ENCODE measurements at regions not wholly inside any gene's neighbourhood (a gene's known extent, or its start where the extent isn't known, plus 50 kb on each side); places are given as distances from the start of the nearest gene placed in this dataset.

GRCh38 chr9:126171641-126172040 lies 155.0 kb upstream of the MVB12B start:
- H4K91ac ChIP-seq (replicated peaks; ENCODE audit: insufficient read length, low read length): no peak overlapping the region
- no peak overlapping the region for H4K8ac ChIP-seq (ENCODE audit: extremely low read depth, insufficient read depth, low read length)
- TF ChIP-seq JUN (IDR thresholded peaks at IDR 0.05; ENCODE audit: low read depth, low read length): no peak
- H3K23me2 ChIP-seq (ENCODE audit: low read depth, low read length): no peaks in the 10 kb centered on the region
- no peaks in the 10 kb centered on the region for H4K20me1 ChIP-seq (replicated peaks in 1 of 2; ENCODE audit: control insufficient read depth in 1 of 2, insufficient read depth in 2 of 2, low read length in 2 of 2)
- H3K36me3 ChIP-seq (ENCODE audit: control insufficient read depth in 2 of 4, insufficient read depth in 4 of 4, low read length in 3 of 4): no peaks in the 10 kb centered on the region
- WGBS, 2 experiments (ENCODE audit: extremely low coverage in 1 of 2, insufficient coverage in 1 of 2, insufficient read length in 1 of 2, insufficient replicate concordance in 2 of 2, low coverage in 1 of 2, low lambda C conversion rate in 2 of 2, missing lambda C conversion rate in 1 of 2): 83% methylated on average over 8 of the region's 8 CpGs; no CpG with 5 or more reads in 1 of the 2 experiments
- no peak overlapping the region for H2AFZ ChIP-seq (ENCODE audit: low read length)
- H3K9me3 ChIP-seq (ENCODE audit: insufficient read depth in 2 of 2, low read depth in 1 of 2, low read length in 1 of 2): no peaks in the 10 kb centered on the region
- H3K27me3 ChIP-seq (replicated peaks in 1 of 4; ENCODE audit: control insufficient read depth in 3 of 4, extremely low read depth in 1 of 4, insufficient read depth in 3 of 4, low read length in 3 of 4): peaks cover 0 to 2% (median 0%) of the 10 kb centered on the region in 4 experiments; a peak in 1 of 7 replicates
- no peak overlapping the region for H3K27ac ChIP-seq (ENCODE audit: low read depth, low read length)
- H3K14ac ChIP-seq (ENCODE audit: insufficient read length): no peak overlapping the region
- no peaks in the 10 kb centered on the region for H3K79me1 ChIP-seq (ENCODE audit: low read depth, low read length)
- no peak overlapping the region for H3K4me2 ChIP-seq (ENCODE audit: insufficient read depth in 1 of 2, low read depth in 2 of 2, low read length in 2 of 2)
- no peak overlapping the region for H4K5ac ChIP-seq (ENCODE audit: insufficient read length, low read depth, low read length)
- no peak overlapping the region for H3K4me3 ChIP-seq (ENCODE audit: extremely low read depth in 1 of 4, insufficient read depth in 2 of 4, low read depth in 3 of 4, low read length in 4 of 4)
- no peak overlapping the region for H3K18ac ChIP-seq (ENCODE audit: extremely low read depth, low read length)
- H3K23ac ChIP-seq (ENCODE audit: insufficient read length): no peak overlapping the region
- ChIA-PET CTCF (ENCODE audit: partially characterized antibody) (interaction anchor here (0.6 to 1.7 kb wide), 3 partner anchors 9 to 583 kb away, joined by 3 to 5 read pairs (median 5); no protein-coding TSS in a partner anchor), POLR2A (ENCODE audit: partially characterized antibody) (no interaction called here)
- no peak overlapping the region for H3K4ac ChIP-seq (replicated peaks; ENCODE audit: insufficient read length, low read depth, low read length)
- H2BK12ac ChIP-seq (ENCODE audit: low read depth, low read length): no peak overlapping the region
- no peak overlapping the region for H2BK20ac ChIP-seq (ENCODE audit: low read length)
- H3K56ac ChIP-seq (replicated peaks; ENCODE audit: insufficient read length, low read depth, low read length): no peak overlapping the region
- no peak overlapping the region for H2BK15ac ChIP-seq (ENCODE audit: low read length)
- H2BK120ac ChIP-seq (replicated peaks; ENCODE audit: low read depth, low read length): no peak overlapping the region
- no peak overlapping the region for H2BK5ac ChIP-seq (ENCODE audit: low read depth, low read length)
- no peak overlapping the region for H2AK5ac ChIP-seq (ENCODE audit: low read depth, low read length)
- H3K9ac ChIP-seq (replicated peaks in 1 of 4; ENCODE audit: extremely low read depth in 1 of 4, low read depth in 3 of 4, low read length in 3 of 4): no peak overlapping the region
- no peak for FAIRE-seq
- H3K4me1 ChIP-seq (replicated peaks in 1 of 4; ENCODE audit: control insufficient read depth in 3 of 4, insufficient read depth in 4 of 4, low read length in 3 of 4): no peaks in the 10 kb centered on the region
- no peak for DNase-seq (ENCODE audit: low read depth in 1 of 2, low spot score in 2 of 2)
- no peaks in the 10 kb centered on the region for H3K79me2 ChIP-seq (ENCODE audit: control insufficient read depth in 1 of 2, insufficient read depth in 2 of 2, low read length in 2 of 2)
